ENCODE measurements at regions not wholly inside any gene's neighbourhood (a gene's known extent, or its start where the extent isn't known, plus 50 kb on each side); places are given as distances from the start of the nearest gene placed in this dataset.

DNA sequence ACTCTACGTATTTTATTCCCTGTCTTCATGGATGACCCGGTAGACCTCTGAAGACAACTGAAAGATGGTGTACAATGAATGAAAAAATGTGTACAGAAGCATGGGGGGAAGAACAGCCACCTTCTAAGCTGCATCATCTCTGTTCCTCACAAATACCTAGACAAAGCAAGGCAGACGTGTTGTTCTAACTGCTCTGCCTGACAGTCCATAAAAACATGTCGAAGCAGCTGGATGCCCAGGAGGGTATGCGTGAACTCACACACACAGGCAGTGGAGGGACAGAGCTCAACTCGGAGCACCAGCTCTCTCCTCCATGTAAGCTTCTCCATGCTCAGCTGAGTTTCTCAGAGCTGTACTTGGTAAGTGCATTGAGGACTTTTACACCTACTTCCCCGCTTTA lies 327.4 kb downstream of the CTTN start:
- no peaks in the 10 kb centered on the region for H3K36me3 ChIP-seq (ENCODE audit: control insufficient read depth, insufficient read depth, low read length)
- H3K4me3 ChIP-seq (ENCODE audit: low read depth, low read length), result no peak overlapping the region
- H3K4me1 ChIP-seq (ENCODE audit: control insufficient read depth, insufficient read depth, low read length), result no peaks in the 10 kb centered on the region
- H3K27me3 ChIP-seq (ENCODE audit: control insufficient read depth, insufficient read depth, low read length), result no peaks in the 10 kb centered on the region
- no peak overlapping the region for H3K9ac ChIP-seq (ENCODE audit: low read depth, low read length)
- no peaks in the 10 kb centered on the region for H3K9me3 ChIP-seq (ENCODE audit: control insufficient read depth, insufficient read depth, low read length)

GRCh38 chr11:70727021-70727420 lies 328.7 kb downstream of the CTTN start:
- Histone ChIP-seq H3K27me3 (ENCODE audit: control insufficient read depth, insufficient read depth, low read length) (no peaks in the 10 kb centered on the region), H3K9me3 (ENCODE audit: control insufficient read depth, insufficient read depth, low read length) (no peaks in the 10 kb centered on the region), H3K9ac (ENCODE audit: low read depth, low read length) (no peak overlapping the region), H3K36me3 (ENCODE audit: control insufficient read depth, insufficient read depth, low read length) (no peaks in the 10 kb centered on the region), H3K4me3 (ENCODE audit: low read depth, low read length) (no peak overlapping the region), H3K4me1 (ENCODE audit: control insufficient read depth, insufficient read depth, low read length) (no peaks in the 10 kb centered on the region)

GRCh38 chr11:70727899-70728620 lies 329.7 kb downstream of the CTTN start:
- Histone ChIP-seq H3K27me3 (ENCODE audit: control insufficient read depth, insufficient read depth, low read length) (no peaks in the 10 kb centered on the region), H3K9me3 (ENCODE audit: control insufficient read depth, insufficient read depth, low read length) (no peaks in the 10 kb centered on the region)

GRCh38 chr11:70729949-70730348 lies 331.6 kb downstream of the CTTN start:
- Histone ChIP-seq H3K9me3 (ENCODE audit: control insufficient read depth, insufficient read depth, low read length) (no peaks in the 10 kb centered on the region), H3K27me3 (ENCODE audit: control insufficient read depth, insufficient read depth, low read length) (no peaks in the 10 kb centered on the region), H3K4me3 (ENCODE audit: low read depth, low read length) (no peak overlapping the region), H3K9ac (ENCODE audit: low read depth, low read length) (no peak overlapping the region), H3K36me3 (ENCODE audit: control insufficient read depth, insufficient read depth, low read length) (no peaks in the 10 kb centered on the region), H3K4me1 (ENCODE audit: control insufficient read depth, insufficient read depth, low read length) (no peaks in the 10 kb centered on the region)

More at GRCh38 chr11:70727899-70728620, 329.7 kb downstream of the CTTN start:
- no peak overlapping the region for H3K4me3 ChIP-seq (ENCODE audit: low read depth, low read length)
- H3K36me3 ChIP-seq (ENCODE audit: control insufficient read depth, insufficient read depth, low read length), result no peaks in the 10 kb centered on the region
- H3K9ac ChIP-seq (ENCODE audit: low read depth, low read length), result no peak overlapping the region
- H3K4me1 ChIP-seq (ENCODE audit: control insufficient read depth, insufficient read depth, low read length), result no peaks in the 10 kb centered on the region

- H3K36me3 ChIP-seq (ENCODE audit: control insufficient read depth, insufficient read depth, low read length), result no peaks in the 10 kb centered on the region
- H3K9me3 ChIP-seq (ENCODE audit: control insufficient read depth, insufficient read depth, low read length), result no peaks in the 10 kb centered on the region
- H3K4me3 ChIP-seq (ENCODE audit: low read depth, low read length), result no peak overlapping the region
- no peaks in the 10 kb centered on the region for H3K4me1 ChIP-seq (ENCODE audit: control insufficient read depth, insufficient read depth, low read length)
- H3K27me3 ChIP-seq (ENCODE audit: control insufficient read depth, insufficient read depth, low read length), result no peaks in the 10 kb centered on the region
- no peak overlapping the region for H3K9ac ChIP-seq (ENCODE audit: low read depth, low read length)
Observed at GRCh38 chr11:70730411-70730810, 332.1 kb downstream of the CTTN start.

- no peaks in the 10 kb centered on the region for H3K27me3 ChIP-seq (ENCODE audit: control insufficient read depth, insufficient read depth, low read length)
- H3K36me3 ChIP-seq (ENCODE audit: control insufficient read depth, insufficient read depth, low read length), result no peaks in the 10 kb centered on the region
- H3K4me1 ChIP-seq (ENCODE audit: control insufficient read depth, insufficient read depth, low read length), result no peaks in the 10 kb centered on the region
- H3K9me3 ChIP-seq (ENCODE audit: control insufficient read depth, insufficient read depth, low read length), result no peaks in the 10 kb centered on the region
- H3K9ac ChIP-seq (ENCODE audit: low read depth, low read length), result no peak overlapping the region
- no peak overlapping the region for H3K4me3 ChIP-seq (ENCODE audit: low read depth, low read length)
Observed at GRCh38 chr11:70731271-70732022, 333.1 kb downstream of the CTTN start.

DNA sequence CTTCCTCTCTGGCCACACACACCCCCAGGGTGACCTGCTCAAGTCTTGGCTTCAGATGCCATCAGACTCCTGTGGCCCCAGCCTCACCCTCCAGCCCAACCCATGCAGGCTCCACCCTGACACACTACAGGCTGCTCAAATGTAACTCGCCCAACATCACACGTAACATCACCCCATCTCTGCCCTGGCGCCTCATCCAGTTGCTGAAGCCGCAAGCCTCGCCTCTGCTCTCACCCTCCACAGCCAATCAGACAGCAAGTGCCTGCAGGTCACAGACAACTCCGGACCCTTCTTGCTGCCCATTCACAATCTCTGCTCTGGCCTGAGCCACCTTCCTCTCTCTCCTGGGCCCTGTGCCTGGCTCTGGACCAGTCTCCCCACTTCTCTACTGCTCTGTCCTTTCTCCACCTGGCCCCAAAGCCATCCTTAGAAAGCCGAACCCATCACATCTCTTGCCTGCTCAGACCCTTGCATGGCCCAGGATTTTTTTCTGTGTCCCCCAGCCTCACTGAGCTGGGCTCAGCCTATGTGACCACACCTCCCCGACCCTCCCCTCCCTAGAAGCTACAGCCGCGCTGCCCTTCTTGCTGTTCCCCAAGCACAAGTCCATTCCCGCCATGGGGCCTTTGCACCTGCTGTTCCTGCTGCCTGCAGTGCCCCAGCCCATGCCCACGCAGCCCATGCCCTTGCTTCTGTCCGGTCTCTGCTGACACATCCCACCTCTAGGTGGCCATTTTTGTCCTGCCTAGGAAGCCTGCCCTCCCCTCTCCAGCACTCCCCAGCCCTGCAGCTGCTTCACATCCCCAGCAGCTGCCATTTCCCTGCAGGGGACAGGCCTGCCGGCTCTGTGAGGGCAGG lies 333.9 kb downstream of the CTTN start:
- no peaks in the 10 kb centered on the region for H3K27me3 ChIP-seq (ENCODE audit: control insufficient read depth, insufficient read depth, low read length)
- H3K4me1 ChIP-seq (ENCODE audit: control insufficient read depth, insufficient read depth, low read length), result no peaks in the 10 kb centered on the region
- no peak overlapping the region for H3K4me3 ChIP-seq (ENCODE audit: low read depth, low read length)
- no peaks in the 10 kb centered on the region for H3K36me3 ChIP-seq (ENCODE audit: control insufficient read depth, insufficient read depth, low read length)
- H3K9me3 ChIP-seq (ENCODE audit: control insufficient read depth, insufficient read depth, low read length), result no peaks in the 10 kb centered on the region
- H3K9ac ChIP-seq (ENCODE audit: low read depth, low read length), result no peak overlapping the region

GRCh38 chr11:70732881-70733196 lies 334.5 kb downstream of the CTTN start:
- H3K9me3 ChIP-seq (ENCODE audit: control insufficient read depth, insufficient read depth, low read length), result no peaks in the 10 kb centered on the region
- no peak overlapping the region for H3K4me3 ChIP-seq (ENCODE audit: low read depth, low read length)
- no peaks in the 10 kb centered on the region for H3K36me3 ChIP-seq (ENCODE audit: control insufficient read depth, insufficient read depth, low read length)
- no peaks in the 10 kb centered on the region for H3K4me1 ChIP-seq (ENCODE audit: control insufficient read depth, insufficient read depth, low read length)
- no peaks in the 10 kb centered on the region for H3K27me3 ChIP-seq (ENCODE audit: control insufficient read depth, insufficient read depth, low read length)
- no peak overlapping the region for H3K9ac ChIP-seq (ENCODE audit: low read depth, low read length)

GRCh38 chr11:70733327-70734325 lies 335.3 kb downstream of the CTTN start:
- Histone ChIP-seq H3K4me1 (ENCODE audit: control insufficient read depth, insufficient read depth, low read length) (no peaks in the 10 kb centered on the region), H3K36me3 (ENCODE audit: control insufficient read depth, insufficient read depth, low read length) (no peaks in the 10 kb centered on the region), H3K9me3 (ENCODE audit: control insufficient read depth, insufficient read depth, low read length) (no peaks in the 10 kb centered on the region), H3K27me3 (ENCODE audit: control insufficient read depth, insufficient read depth, low read length) (no peaks in the 10 kb centered on the region), H3K4me3 (ENCODE audit: low read depth, low read length) (no peak overlapping the region), H3K9ac (ENCODE audit: low read depth, low read length) (no peak overlapping the region)

- no peaks in the 10 kb centered on the region for H3K9me3 ChIP-seq (ENCODE audit: control insufficient read depth, insufficient read depth, low read length)
- H3K36me3 ChIP-seq (ENCODE audit: control insufficient read depth, insufficient read depth, low read length), result no peaks in the 10 kb centered on the region
- H3K27me3 ChIP-seq (ENCODE audit: control insufficient read depth, insufficient read depth, low read length), result no peaks in the 10 kb centered on the region
- no peak overlapping the region for H3K9ac ChIP-seq (ENCODE audit: low read depth, low read length)
- no peaks in the 10 kb centered on the region for H3K4me1 ChIP-seq (ENCODE audit: control insufficient read depth, insufficient read depth, low read length)
- H3K4me3 ChIP-seq (ENCODE audit: low read depth, low read length), result no peak overlapping the region
Observed at GRCh38 chr11:70734379-70734778, 336.1 kb downstream of the CTTN start.

DNA sequence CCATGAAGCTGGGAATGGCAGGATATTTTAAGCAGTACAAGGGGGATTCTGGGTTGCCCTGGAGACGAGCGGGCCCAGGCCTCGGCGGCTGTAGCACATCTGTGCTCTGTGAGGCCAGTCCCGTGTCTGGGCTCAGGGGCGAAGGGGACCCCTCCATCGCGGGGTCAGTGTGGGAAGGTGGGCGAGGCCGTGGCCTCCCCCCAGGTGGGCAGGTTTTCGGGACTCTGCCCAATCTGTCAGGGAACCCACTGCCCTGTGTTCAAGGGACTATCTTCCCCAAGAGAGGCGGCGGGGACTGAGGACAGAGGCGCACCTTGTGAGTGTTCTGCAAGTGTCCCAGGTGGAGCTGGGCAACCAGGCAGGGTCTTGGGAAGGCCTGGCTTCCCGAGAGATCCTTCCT lies 336.6 kb downstream of the CTTN start:
- Histone ChIP-seq H3K27me3 (ENCODE audit: control insufficient read depth, insufficient read depth, low read length) (no peaks in the 10 kb centered on the region), H3K36me3 (ENCODE audit: control insufficient read depth, insufficient read depth, low read length) (no peaks in the 10 kb centered on the region), H3K4me1 (ENCODE audit: control insufficient read depth, insufficient read depth, low read length) (no peaks in the 10 kb centered on the region), H3K4me3 (ENCODE audit: low read depth, low read length) (no peak overlapping the region), H3K9ac (ENCODE audit: low read depth, low read length) (no peak overlapping the region), H3K9me3 (ENCODE audit: control insufficient read depth, insufficient read depth, low read length) (no peaks in the 10 kb centered on the region)

Data from iPS-15b (cell line).